Mesothelial cell of epicardium (in vitro differentiated cells): ENCODE measurements at regions not wholly inside any gene's neighbourhood (a gene's known extent, or its start where the extent isn't known, plus 50 kb on each side); places are given as distances from the start of the nearest gene placed in this dataset.

Experiments
- DNase-seq, 2 experiments: peaks; one replicate each; pipeline ENCODE4 v3.0.0; 2021; ENCODE audit warnings: low spot score in 2 of 2; ENCODE audit not compliant: unreplicated experiment in 2 of 2
- H3K27ac Mint-ChIP-seq: 2 replicates; pipeline ENCODE4 v1.8.0; 2021; ENCODE audit warnings: mixed read lengths
- H3K27me3 Mint-ChIP-seq: 2 replicates; pipeline ENCODE4 v1.8.0; 2021; ENCODE audit warnings: low read depth, mixed read lengths
- H3K36me3 Mint-ChIP-seq: 2 replicates; pipeline ENCODE4 v1.8.0; 2021; ENCODE audit warnings: mixed read lengths
- H3K4me1 Mint-ChIP-seq: 2 replicates; pipeline ENCODE4 v1.8.0; 2021; ENCODE audit warnings: mixed read lengths
- H3K4me3 Mint-ChIP-seq: 2 replicates; pipeline ENCODE4 v1.8.0; 2021; ENCODE audit warnings: mild to moderate bottlenecking, moderate library complexity, mixed read lengths
- H3K9me3 Mint-ChIP-seq: 2 replicates; pipeline ENCODE4 v1.8.0; 2021; ENCODE audit warnings: mixed read lengths
- TF ChIP-seq, protein P1 (sequence below): fragments of 200-600 bp; sonication (generic); IDR thresholded peaks from one replicate; pipeline ENCODE4 v1.5.0; 2021; ENCODE audit warnings: antibody characterized with exemption; ENCODE audit not compliant: unreplicated experiment

DNA sequence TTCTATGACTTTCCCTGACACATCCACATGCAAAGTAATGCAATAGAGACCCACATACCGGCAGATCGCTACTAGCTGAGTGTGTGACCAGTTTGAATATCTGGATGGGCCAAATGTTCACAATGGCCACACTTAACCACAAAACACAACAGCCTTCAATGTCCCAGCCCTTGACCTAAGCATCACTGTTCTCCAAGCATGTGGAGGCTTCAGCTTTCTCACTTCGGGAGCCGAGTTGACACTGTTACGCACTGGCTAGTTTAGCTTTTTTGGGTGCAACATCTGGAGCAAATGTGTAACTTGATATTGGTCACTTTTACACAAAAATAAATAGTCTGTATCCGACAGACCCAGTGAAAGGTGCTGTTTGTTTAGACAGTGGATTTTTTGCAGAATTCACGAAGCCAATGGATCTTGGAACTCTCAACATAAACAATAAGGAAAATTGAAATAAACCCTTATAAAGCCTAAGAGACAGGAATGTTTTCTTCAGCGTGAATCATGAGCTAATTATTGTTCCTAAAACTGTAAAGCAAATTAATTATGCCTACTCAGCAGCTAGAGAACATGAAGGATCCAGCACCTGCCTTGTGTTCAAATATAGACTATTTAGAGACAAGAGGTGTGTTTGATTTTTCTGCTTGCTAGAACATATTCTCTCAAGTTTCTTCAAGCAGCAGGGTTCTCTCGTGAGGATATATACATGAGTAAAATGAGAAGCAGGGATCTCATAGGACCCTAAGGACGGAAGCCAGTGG, 117.6 kb upstream of the JCAD start:
- peaks cover 21% of the 10 kb centered on the region for H3K4me1 Mint-ChIP-seq
- no peaks in the 10 kb centered on the region for H3K9me3 Mint-ChIP-seq
- H3K4me3 Mint-ChIP-seq: no peak overlapping the region
- H3K36me3 Mint-ChIP-seq: no peaks in the 10 kb centered on the region
- TF ChIP-seq, protein P1, sequence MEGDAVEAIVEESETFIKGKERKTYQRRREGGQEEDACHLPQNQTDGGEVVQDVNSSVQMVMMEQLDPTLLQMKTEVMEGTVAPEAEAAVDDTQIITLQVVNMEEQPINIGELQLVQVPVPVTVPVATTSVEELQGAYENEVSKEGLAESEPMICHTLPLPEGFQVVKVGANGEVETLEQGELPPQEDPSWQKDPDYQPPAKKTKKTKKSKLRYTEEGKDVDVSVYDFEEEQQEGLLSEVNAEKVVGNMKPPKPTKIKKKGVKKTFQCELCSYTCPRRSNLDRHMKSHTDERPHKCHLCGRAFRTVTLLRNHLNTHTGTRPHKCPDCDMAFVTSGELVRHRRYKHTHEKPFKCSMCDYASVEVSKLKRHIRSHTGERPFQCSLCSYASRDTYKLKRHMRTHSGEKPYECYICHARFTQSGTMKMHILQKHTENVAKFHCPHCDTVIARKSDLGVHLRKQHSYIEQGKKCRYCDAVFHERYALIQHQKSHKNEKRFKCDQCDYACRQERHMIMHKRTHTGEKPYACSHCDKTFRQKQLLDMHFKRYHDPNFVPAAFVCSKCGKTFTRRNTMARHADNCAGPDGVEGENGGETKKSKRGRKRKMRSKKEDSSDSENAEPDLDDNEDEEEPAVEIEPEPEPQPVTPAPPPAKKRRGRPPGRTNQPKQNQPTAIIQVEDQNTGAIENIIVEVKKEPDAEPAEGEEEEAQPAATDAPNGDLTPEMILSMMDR: no peak
- no peak overlapping the region for H3K27ac Mint-ChIP-seq
- no peaks in the 10 kb centered on the region for H3K27me3 Mint-ChIP-seq
- DNase-seq: no peak

DNA sequence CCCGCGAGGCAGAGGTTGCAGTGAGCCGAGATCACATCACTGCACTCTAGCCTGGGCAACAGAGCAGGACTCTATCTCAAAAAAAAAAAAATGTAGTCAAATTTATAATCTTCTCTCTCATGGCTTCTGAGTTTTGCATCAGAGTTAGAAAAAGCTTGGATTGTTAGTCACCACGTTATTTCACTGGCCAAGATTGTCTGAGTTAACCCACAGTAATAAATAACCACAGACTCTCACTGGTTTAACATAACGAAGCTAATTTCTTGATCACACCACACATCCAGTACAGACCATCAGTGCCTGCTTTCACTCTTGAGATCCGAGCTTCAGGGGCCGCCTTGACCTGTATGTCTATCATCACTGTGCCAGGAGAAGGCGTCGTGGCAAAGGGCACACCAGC, 116.8 kb upstream of the JCAD start:
- Mint-ChIP-seq H3K9me3 (no peaks in the 10 kb centered on the region), H3K4me3 (no peak overlapping the region), H3K27ac (no peak overlapping the region), H3K27me3 (no peaks in the 10 kb centered on the region), H3K4me1 (peaks cover 26% of the 10 kb centered on the region), H3K36me3 (no peaks in the 10 kb centered on the region)
- DNase-seq: no peak
- TF ChIP-seq, protein P1: no peak

DNA sequence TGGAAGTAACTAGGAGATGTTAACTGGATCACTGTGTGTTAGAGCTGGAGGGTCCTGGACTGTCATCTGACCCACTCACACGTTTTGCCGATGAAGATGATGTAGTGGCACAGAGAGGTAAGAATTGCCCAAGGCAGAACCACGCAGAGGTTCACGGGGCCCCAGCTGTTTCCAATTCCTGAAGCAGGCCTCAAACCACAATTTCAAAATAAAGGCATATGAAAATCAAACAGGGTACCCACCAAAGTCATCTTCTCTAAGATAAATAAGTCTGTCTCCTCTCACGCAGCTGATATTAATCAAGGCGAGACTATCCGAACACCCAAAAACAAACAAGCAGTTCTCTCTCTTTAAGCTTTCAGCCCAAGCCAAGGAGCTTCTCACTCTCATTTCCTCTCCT, 113.3 kb upstream of the JCAD start:
- TF ChIP-seq, protein P1: no peak

DNA sequence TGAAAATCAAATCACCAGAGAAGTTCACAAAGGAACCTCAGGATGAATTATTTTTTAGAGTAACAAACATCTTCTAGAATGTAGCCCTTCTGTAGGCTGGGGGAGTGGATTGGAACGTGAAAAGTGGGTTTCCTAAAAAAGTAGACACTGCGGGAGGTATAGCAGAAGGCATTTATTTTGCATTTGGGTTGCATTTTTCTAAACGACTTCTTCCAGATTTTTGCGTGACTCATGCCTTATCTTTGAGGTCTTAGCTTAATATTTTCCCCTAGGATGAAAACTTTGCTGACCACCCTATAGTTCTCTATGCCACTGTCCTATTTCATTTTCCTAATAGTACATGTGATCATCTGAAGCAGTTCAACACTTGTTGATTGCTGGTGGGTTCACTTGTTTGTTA, 112.7 kb upstream of the JCAD start:
- H3K4me3 Mint-ChIP-seq: no peak overlapping the region
- TF ChIP-seq, protein P1: no peak
- peaks cover 2% of the 10 kb centered on the region for H3K36me3 Mint-ChIP-seq
- no peaks in the 10 kb centered on the region for H3K27me3 Mint-ChIP-seq
- no peak for DNase-seq
- no peak overlapping the region for H3K27ac Mint-ChIP-seq
- H3K4me1 Mint-ChIP-seq: peaks cover 31% of the 10 kb centered on the region
- H3K9me3 Mint-ChIP-seq: peaks cover 8% of the 10 kb centered on the region

More for the DNA sequence above, 113.3 kb upstream of the JCAD start:
- Mint-ChIP-seq H3K4me3 (no peak overlapping the region), H3K36me3 (peaks cover 2% of the 10 kb centered on the region), H3K9me3 (peaks cover 5% of the 10 kb centered on the region), H3K27ac (no peak overlapping the region), H3K4me1 (peaks cover 31% of the 10 kb centered on the region), H3K27me3 (no peaks in the 10 kb centered on the region)
- DNase-seq: no peak

DNA sequence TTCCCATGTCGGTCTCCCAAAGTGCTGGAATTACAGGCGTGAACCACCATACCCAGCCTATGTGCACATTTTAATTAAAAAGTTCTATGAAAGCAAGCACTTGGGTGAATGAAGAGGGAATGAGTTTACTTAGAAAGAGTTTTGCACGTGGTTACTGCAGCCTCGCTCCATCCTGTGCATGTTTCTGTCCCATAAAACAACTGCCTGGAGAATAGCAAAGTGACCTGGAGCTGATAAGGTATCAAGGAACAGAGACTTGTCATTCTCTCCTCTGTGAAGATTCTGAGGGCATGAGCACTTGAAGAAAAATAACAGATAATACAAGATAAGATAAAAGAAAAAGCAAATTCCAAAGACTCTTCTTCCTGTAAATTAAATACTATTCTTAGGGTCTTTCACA, 112.2 kb upstream of the JCAD start:
- Mint-ChIP-seq H3K27me3 (no peaks in the 10 kb centered on the region), H3K27ac (no peak overlapping the region), H3K4me1 (peaks cover 31% of the 10 kb centered on the region), H3K4me3 (no peak overlapping the region), H3K36me3 (peaks cover 2% of the 10 kb centered on the region), H3K9me3 (peaks cover 10% of the 10 kb centered on the region)
- DNase-seq: no peak
- TF ChIP-seq, protein P1: no peak
